ENCODE measurements at regions not wholly inside any gene's neighbourhood (a gene's known extent, or its start where the extent isn't known, plus 50 kb on each side); places are given as distances from the start of the nearest gene placed in this dataset.
A peak's percentile ranks its signal among the peaks of the same experiment; 100 is the strongest.
"Not testable (repeated sequence)": the region's sequence is repeated elsewhere in the genome, so short reads cannot be mapped to it uniquely, and the experiment has no call there.

DNA sequence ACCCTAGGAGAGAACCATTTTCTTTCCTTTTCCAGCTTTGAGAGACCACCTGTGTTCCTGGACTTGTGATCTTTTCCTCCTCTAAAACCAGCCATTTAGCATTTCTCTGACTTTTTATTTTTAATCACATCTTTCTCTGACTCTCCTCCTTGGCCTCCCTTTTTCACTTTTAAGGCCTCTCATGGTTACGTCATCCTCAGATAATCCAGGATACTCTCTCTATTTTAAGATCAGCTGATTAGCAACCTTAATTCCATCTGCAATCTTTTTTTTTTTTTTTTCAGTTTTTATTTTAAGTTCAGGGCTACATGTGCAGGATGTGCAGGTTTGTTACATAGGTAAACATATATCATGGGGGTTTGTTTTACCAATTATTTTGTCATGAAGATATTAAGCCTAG is 54.0 kb downstream of the RFPL4B start:
- no peak for DNase-seq (ENCODE audit: low spot score)

DNA sequence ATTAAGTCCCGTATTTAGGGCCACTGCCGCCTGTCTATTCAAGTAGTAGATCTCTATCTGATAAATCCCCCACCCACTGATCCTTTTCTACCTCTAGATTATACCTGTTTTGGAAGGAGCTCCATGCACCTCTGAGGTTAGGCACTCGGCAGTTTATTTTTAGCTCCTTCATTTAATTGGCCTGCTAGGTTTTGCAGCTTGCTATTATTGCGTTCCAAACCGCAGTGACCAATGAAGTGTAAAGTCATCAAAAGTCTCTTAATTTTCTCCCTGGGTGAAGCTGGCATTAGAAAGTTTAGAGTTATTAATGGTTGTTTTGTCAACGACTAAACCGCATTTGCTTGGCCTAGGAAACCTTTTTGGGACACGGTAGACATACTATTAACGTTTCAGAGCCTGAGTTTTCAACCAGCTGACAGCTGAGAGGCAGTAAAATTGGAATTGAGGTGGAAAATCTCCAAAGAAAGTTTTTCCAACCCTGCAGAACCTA is 60.0 kb downstream of the RFPL4B start:
- DNase-seq (ENCODE audit: low spot score): no peak

DNA sequence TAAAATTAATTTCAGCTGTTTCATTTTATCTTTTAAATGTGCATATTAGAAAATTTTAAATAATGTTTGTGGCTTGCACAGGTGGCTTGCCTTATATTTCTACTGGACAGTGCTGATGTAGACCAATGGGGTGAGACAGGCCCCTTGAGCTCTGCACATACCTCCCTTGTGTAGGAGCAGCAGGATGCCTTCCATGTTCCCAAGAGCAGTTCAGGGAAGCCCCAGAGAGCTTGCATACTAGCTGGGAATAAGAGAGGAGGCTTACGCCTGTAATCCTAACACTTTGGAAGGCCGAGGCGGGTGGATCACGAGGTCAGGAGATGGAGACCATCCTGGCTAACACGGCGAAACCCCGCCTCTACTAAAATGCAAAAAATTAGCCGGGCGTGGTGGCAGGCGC is 61.4 kb downstream of the RFPL4B start:
- no peak for DNase-seq (ENCODE audit: low spot score)

DNA sequence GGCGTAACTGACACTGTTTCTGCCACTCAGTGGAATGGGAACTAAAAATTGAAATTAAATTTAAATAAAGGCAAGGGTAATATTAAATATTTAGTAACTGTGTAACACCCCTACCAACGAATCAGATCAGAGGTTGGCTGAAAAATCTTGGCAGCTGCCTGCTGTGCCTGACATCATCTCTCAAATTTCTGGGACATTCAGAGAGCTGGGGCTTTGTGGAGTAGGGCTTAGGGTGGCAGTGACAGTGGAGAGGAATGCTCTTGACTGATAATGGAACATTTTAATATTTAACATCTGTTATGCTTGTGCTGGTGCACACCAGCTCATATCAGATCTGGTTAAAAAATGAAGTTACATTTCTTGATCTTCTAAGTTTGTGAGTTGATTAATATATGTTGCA is 62.2 kb downstream of the RFPL4B start:
- no peak for DNase-seq (ENCODE audit: low spot score)

DNA sequence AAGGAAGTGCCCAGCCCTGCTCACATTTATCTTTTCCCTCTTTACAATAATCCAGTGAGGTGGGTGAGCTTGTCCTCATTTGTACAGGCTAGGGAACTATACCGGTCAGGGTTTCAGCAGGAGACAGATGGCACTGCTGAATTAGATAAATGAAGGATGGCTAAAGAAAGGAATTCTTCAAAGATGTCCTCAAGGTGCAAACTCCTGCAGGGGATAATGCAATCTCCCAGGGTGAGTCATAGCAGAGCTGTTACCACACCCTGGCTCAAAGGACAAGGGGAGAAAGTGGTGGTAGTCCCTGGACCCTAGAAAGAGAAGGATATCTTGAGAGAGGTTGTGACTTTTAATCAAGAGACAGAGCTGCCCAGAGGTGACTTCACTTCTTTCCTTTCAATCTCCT is 66.7 kb downstream of the RFPL4B start:
- DNase-seq (ENCODE audit: low spot score): no peak

DNA sequence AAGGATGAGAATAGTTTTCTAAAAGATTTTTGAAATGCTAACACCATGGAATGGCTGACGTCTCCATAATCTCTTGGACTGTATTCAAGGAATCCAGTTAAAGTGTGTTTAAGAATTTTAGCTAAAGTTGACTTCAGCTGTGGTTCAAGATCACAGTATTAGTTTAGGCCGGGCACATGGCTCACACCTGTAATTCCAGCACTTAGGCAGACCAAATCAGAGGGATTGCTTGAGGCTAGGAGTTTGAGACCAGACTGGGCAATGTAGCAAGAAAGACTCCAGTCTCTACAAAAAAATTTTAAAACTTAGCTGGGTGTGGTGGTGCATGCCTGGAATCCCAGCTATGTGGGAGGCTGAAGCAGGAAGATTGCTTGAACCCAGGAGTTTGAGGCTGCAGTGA is 68.2 kb downstream of the RFPL4B start:
- DNase-seq (ENCODE audit: low spot score): no peak

DNA sequence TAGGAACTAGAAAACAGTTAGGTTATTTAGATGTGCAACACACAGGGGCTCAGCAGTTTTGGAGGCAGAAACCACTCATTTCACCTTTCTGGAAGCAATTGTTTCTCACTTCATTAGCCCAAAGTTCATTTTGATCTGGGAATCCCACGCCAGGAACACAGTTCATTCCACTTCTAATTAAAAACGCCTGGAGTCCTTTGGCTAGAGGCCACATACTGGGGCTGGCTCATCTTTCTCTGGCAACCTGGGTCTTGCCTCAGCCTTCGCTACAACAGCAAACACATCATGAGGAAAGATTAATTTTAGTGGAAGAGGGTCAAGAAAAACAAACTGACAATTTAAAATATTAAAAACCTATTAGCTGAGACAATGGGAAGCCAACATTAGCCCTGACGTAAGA is 69.7 kb downstream of the RFPL4B start:
- DNase-seq (ENCODE audit: low spot score): no peak

DNA sequence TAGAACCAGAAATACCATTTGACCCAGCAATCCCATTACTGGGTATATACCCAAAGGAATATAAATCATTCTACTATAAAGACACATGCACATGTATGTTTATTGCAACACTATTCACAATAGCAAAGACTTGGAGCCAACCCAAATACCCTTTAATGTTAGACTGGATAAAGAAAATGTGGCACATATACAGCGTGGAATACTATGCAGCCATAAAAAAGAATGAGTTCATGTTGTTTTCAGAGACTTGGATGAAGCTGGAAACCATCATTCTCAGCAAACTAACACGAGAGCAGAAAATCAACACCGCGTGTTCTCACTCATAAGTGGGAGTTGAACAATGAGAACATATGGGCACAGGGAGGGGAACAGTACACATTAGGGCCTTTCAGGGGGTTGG is 79.9 kb downstream of the RFPL4B start:
- DNase-seq (ENCODE audit: low spot score): not testable (repeated sequence)

DNA sequence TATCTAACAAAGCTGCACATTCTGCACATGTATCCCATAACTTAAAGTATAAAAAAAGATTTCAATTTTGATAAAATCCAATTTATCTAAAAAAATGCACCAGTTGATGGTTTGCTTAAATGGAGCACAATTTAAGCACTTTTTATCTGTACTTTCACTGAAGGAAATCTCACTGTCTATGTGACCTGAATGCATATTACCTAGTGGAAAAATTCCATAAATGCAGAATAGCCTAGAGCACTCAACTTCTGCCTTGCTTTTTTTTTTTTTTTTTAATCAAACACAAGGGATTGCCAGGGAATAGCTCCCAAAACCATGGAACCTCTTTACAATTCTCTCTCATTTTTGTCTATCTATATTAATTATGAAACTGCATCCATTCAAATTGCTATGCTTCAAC is 80.4 kb downstream of the RFPL4B start:
- DNase-seq (ENCODE audit: low spot score): no peak

DNA sequence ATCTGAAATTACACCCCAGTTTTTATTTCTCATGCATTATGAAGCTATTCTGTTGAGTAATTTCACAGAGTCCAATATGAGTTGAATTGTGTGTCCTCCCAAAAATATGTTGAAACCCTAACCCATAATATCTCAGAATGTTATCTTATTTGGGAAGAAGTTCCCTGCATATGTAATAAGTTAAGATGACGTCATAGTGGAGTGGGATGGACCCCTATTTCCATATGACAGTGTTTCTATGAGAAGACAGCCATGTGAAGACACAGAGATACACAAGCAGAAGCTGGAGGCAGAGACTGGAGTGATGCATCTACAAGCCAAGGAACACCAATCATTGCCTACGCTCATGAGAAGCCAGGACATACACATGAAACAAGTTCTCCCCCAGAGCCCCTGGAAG is 81.3 kb downstream of the RFPL4B start:
- no peak for DNase-seq (ENCODE audit: low spot score)

DNA sequence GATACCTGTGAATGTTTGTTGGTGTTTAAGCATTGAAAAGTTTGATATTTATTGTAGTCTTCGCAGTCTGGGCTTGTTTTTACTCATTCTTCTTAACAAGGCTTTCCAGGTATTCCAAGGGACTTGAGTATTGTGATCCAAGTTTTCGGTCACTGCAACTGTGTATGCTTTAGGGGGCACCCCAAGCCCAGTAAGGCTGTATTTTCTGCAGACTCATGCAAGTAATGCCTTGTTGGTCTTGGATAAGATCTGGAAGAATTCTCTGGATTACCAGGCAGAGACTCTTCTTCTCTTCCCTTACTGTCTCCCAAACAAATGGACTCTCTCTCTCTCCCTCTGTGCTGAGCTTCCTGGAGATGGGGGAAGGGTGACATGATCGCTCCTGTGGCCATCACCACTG is 82.1 kb downstream of the RFPL4B start:
- DNase-seq (ENCODE audit: low spot score): no peak

DNA sequence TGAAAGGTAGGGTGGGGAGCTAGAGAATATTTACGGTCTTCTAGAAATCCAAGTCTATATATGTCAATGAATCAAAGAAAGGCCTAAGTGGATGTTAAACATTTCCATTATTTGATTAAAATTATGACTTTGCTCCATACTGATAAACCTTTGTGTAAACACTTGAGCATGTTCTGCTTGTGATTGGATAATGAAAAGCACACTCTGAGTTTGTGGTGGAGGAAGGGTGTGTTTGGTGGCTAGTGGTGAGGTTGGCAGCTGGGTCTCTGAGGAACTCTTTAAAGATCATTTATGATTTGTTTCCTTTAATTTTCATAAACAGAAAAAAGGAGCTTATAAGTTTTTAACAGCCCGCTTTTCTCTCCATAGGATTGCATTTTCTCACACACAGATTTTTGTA is 84.7 kb downstream of the RFPL4B start:
- DNase-seq (ENCODE audit: low spot score): no peak

DNA sequence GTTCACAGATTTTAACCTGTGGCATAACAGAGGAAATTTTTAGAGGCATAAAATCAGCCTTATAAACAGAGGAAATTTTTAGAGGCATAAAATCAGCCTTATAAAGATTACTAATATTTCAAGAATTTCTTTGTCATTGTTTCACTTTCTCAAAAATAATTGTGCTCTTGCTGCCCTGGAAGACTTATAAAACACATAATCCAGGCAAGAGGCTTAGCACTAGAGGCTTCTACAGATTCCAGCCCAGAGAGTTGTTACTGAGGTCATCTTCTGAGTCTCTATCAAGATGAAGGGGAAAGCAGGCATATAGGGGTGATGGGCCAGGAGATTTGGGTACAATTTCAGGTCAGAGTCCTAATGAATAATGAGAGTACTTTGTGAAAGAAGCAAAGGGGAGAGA is 85.7 kb downstream of the RFPL4B start:
- no peak for DNase-seq (ENCODE audit: low spot score)

DNA sequence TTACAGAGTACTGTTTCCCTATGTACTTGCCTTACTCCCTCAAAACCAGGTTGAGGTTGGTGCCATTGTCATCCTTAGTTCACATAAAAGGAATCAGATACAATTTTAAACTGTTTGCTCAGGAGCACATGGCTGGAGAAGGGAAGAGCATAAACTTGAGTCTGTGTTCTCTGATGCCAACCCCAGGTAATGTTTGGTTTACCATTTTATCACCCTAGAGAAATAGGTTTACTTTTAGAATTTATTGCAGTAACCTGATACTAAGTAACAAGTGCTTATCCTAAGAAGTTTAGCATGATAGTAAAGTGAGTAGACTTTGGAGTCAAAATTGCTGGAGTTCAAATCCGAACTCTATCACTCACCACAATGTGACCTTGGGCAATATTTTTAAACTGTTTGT is 86.3 kb downstream of the RFPL4B start:
- DNase-seq (ENCODE audit: low spot score): no peak

DNA sequence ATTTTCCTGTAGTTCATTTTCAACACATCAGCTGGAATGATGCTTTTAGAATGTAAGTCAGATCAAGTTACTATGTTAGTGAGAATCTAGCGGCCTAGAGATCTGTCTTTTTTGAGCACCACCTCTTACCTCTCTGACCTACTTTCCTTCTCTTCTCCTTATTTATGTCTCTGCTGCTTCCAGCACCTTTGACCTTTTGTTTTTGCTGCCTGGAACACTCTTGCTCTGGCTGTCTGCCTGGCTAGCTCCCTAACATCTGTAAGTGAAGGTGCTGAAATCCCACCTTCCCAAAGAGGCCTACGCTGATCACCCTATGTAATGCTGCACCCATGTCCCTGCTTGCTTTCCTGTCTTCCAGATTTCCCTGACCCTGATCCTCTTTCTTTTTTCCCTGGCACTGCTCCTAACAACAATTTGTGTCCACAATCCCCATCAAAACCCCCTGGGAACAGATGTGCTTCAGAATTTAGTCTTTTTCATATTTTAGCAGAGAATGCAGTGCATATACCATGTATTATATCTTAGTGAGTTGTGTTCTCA is 87.8 kb downstream of the RFPL4B start:
- no peak for DNase-seq (ENCODE audit: low spot score)

DNA sequence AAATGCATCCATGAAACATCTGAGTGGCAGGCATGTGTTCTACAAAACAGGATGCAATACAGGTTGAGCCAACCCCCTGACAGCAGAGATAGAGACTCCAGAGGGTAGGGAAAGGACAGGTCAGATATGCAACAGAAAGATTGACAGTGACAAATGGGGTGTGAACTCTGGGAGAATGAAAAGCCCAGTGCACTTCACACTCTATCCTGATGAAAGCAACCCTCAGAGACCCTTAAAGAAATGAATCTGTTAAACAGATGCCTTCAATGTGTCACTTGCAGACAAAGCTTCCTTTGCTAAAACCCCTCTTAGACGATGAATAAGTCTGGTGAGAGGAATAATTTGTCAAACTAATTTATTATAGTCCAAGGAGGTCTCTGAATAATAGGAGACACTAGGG is 89.9 kb downstream of the RFPL4B start:
- no peak for DNase-seq (ENCODE audit: low spot score)

DNA sequence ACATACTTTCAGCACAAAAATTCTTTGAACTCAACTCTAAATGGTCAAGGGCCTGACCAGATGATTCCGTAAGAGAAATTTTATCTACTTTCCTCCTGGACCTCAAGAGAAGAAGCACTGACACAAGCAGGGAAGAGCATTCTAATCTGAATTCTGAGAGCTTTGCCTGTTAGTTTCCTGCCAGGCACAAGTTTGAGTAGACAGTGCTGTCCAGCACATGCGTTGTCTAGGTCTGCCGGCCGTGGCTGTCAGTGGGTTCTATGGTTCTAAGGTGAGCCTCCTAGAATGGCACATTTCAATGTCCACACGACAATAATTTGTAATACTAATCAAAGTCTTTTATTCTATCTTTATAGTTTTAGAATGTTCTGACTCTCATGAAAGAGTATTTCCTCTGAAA is 91.9 kb downstream of the RFPL4B start:
- peak; percentile 14 for DNase-seq (ENCODE audit: low spot score)

DNA sequence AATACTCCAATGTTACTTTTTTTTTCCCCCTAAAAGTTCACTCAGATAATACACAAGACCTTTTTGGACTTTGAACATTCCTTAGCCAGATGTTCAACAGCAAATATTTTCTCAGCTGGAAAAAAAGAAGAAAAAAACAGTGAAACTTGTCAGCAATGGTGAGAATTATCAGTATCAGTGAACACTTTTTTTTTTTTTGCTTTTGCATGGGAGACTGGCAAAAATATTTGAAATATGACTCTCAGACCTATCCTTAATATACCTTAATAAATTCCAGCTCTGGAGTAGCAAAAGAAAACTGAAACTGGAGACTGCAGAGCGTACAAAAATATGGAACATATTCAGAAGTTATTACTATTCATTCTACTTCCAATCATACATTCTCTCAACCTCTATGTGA is 92.3 kb downstream of the RFPL4B start:
- no peak for DNase-seq (ENCODE audit: low spot score)

DNA sequence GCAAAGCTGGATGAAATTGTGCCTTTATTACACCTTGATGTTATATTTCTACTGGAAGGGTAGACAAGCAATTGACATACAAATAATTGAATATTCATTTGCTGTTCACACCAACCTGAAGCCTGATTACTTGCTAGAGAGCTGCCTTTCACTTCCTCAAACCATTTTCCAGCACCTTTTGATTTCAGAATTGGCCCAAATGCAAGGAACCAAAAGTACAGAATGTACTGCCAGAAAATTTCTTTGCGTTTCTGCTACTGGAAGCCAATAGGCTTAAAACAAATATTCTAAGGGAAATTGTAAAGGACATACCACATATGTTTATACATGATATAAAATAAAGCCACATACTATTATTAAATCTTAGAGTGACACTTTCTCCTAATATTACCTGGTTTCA is 94.5 kb downstream of the RFPL4B start:
- DNase-seq (ENCODE audit: low spot score): no peak

DNA sequence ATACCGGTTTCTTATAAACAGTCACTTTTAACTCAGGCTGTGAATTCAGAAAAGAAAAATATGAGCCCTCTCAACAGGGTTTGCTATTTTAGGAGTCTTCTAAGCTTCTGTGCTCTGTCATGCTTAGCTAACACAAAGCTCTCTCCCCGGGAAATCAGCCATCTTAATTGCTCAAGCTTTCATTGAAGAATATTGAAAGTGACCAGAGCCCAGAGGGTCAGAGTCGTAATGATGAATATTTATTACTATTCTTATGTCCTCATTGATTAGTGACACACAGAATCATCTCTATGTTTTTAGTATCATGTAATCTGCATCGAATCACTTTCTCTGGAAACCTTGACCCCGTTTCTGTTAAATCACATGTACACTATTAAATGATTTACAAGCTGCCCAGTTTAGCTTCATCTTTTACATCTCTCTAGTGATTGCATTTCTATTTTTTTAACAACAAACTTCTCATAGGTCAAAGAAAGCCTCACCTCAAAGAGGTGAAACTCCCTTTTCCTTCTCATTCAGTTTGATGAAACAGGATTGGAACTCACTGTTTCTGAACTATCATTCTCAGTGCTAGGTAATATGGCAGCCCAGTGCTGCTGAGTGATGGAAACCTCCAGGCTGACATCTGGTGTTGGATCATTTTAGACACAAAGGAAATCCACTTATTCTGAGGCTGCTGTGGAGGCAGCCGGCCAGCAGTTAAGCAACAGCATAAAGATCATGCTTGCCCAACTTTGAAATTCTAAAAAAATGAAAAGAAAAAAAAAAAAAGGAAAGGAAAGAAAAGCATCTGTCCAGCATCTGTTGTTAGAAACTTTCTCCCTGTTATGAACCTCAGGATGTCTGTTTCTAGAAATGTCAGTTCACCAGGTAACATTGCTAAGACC is 96.3 kb downstream of the RFPL4B start:
- peak; percentile 18 for DNase-seq (ENCODE audit: low spot score)

DNA sequence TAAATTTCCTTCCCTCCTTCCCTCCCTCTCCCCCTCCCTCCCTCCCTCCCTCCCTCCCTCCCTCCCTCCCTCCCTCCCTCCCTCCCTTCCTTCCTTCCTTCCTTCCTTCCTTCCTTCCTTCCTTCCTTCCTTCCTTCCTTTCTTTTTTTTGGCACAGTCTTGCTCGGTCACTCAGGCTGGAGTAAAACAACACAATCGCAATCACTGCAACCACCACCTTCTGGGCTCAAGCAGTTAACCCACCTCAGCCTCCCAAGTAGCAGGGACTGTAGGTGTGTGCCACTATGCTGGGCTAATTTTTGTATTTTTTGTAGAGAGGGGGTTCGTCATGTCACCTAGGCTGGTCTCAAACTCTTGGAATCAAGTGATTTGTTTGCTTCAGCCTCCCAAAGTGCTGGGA is 101.7 kb downstream of the RFPL4B start:
- not testable (repeated sequence) for DNase-seq (ENCODE audit: low spot score)

DNA sequence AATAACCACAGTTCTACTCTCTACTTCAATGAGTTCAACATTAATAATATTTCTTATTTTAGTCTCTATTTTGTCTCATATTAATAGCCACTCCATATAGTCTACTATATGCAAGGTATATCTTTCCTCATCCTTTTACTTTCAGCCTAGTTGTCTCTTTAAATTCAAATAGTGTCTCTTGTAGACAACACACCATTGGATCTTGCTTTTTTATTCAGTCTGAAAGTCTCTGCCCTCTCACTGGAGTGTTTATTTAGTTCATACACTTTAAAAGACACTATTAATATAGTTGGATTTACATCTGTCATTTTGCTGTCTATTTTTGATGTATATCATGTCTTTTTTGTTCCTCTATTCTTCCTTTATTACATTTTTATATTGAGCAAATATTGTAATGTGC is 103.5 kb downstream of the RFPL4B start:
- no peak for DNase-seq (ENCODE audit: low spot score)

DNA sequence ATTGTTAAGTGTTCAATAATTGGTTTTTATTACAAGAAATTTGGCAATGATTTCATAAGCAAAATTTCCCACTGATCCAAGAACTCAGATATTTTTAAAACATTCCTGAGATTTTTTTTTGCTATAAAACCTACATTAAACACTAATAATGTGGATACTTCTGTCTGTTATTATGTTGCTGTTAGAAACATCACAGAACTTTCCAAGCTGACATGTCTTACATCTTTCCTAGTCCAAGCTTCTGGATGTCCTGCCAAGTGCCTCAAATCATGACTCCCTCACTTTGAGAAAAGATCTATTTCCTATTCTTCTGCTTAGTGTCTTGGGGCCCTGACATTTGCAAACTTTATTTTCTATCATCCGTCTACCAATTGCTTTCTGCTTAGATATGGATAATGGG is 110.8 kb downstream of the RFPL4B start:
- DNase-seq (ENCODE audit: low spot score): no peak

DNA sequence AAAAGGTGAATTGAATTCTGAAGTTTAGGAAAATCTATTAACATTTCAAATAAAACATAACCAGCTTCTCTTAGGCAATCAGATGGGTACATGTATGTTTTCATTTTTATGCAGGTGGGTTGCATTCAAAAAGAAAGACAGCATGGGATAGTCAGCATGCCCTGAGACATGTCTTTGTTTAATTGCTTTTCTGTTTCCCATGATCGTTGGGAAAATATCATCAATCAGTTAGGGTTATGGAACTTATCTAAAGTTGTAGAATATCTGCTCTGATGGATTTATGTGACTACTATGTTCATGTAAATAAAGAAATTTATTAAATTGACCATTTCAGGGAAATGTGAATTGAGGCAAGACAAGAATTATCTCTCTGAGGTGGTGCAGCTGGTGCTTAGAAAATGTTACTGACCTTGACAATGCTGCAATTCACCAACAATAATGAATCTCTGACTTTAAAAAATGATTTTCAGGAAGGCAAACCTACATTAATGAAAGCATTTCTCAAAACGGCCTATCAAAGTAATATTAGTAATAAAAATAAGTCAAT is 112.7 kb downstream of the RFPL4B start:
- DNase-seq (ENCODE audit: low spot score): no peak
